Aorta (tissue), 5 donors: ENCODE measurements at regions not wholly inside any gene's neighbourhood (a gene's known extent, or its start where the extent isn't known, plus 50 kb on each side); places are given as distances from the start of the nearest gene placed in this dataset.

Experiments used
- ATAC-seq: fragments of 200-7000 bp; cut with Tn5 transposase; one replicate; pipeline ENCODE4 v1.9.1; 2022; ENCODE audit warnings: moderate library complexity; ENCODE audit not compliant: low FRiP score
- DNase-seq, 2 donors: peaks; one replicate each; pipeline ENCODE4 v3.0.0-alpha.2; 2020
- H3K27ac ChIP-seq, 2 donors: one replicate each; pipeline ENCODE4 v1.5.1; 2013; ENCODE audit warnings: low read length in 2 of 2, mild to moderate bottlenecking in 2 of 2, moderate library complexity in 2 of 2, control low read depth in 1 of 2, inconsistent platforms in 1 of 2, low read depth in 1 of 2
- H3K27me3 ChIP-seq, 2 donors: one replicate each; pipeline ENCODE4 v1.6.1; 2013; ENCODE audit warnings: control low read depth in 1 of 2, low read length in 1 of 2, mild to moderate bottlenecking in 1 of 2, moderate library complexity in 1 of 2; ENCODE audit not compliant: insufficient read depth in 2 of 2, control insufficient read depth in 1 of 2
- H3K36me3 ChIP-seq, 2 donors: one replicate each; pipeline ENCODE4 v1.6.1; 2013; ENCODE audit warnings: control low read depth in 1 of 2, low read length in 1 of 2, mild to moderate bottlenecking in 1 of 2; ENCODE audit not compliant: insufficient read depth in 2 of 2, control insufficient read depth in 1 of 2
- H3K4me1 ChIP-seq, 2 donors: one replicate each; pipeline ENCODE4 v1.6.1; 2013; ENCODE audit warnings: low read length in 2 of 2, control low read depth in 1 of 2, mild to moderate bottlenecking in 1 of 2, moderate library complexity in 1 of 2; ENCODE audit not compliant: insufficient read depth in 2 of 2, control insufficient read depth in 1 of 2
- H3K4me3 ChIP-seq, 2 donors: one replicate each; pipeline ENCODE4 v1.5.1; 2013; ENCODE audit warnings: low read length in 2 of 2, control low read depth in 1 of 2, mild to moderate bottlenecking in 1 of 2
- H3K9me3 ChIP-seq: one replicate; pipeline ENCODE4 v1.6.1; 2013; ENCODE audit warnings: mild to moderate bottlenecking, low read length; ENCODE audit not compliant: control insufficient read depth
- WGBS, 2 donors: extraction: QIAGEN DNeasy Blood & Tissue Kit; methylation state at CpG; one replicate each; pipeline ENCODE4 v1.1.7; 2013; 5-methylcytosine and 5-hydroxymethylcytosine counted together
- intact Hi-C, 2 donors: fragments of 100-400 bp; cut with DNase I; formaldehyde crosslinking; loops; one replicate each; pipeline versions ENCODE4 v1.14.2 to v1.15.0; 2022
- donor health status: healthy with polysubstance abuse.
- donor health status: Bipolar disorder and iron deficiency.
- donor health status: DM: no; HTN: no; CAD: no.
- donor health status: DM: no; HTN: no; CAD: no.
- donor health status: DM: yes; HTN: yes; CAD: no.

GRCh38 chr10:9294865-9295264, 1240.4 kb downstream of the GATA3 start:
- no peak for ATAC-seq
- Histone ChIP-seq H3K4me3 (no peak overlapping the region), H3K27me3 (no peaks in the 10 kb centered on the region), H3K27ac (no peak overlapping the region), H3K4me1 (no peaks in the 10 kb centered on the region), H3K36me3 (no peaks in the 10 kb centered on the region), H3K9me3 (no peaks in the 10 kb centered on the region)
- WGBS, 2 donors: 75 to 78% methylated on average over 1 of the region's 1 CpG
- DNase-seq: no peak
- intact Hi-C loops: no loop called here

DNA sequence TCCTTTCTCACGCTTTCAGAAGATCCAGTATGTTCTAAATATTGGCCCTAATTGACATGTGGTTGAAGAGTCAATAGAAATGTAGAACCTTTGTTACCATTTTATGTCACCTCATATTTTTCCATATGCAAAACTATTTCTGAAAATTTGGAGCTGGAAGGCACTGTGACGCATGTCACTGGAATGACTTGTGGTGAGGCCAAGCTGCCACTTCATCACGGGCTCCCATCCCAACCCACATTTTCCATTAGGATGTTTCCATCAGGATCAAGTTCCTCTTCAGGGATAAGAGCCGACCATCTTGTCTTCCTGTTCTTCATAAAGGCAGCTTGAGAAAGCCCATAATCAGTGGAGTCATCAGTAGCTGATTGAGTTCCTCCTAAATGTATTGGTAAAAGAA, 1241.7 kb downstream of the GATA3 start:
- no peaks in the 10 kb centered on the region for H3K36me3 ChIP-seq
- H3K4me1 ChIP-seq: no peaks in the 10 kb centered on the region
- ATAC-seq: no peak
- no peaks in the 10 kb centered on the region for H3K9me3 ChIP-seq
- WGBS, 2 donors: 68 to 76% methylated on average over 4 of the region's 4 CpGs
- no peak overlapping the region for H3K27ac ChIP-seq
- no peaks in the 10 kb centered on the region for H3K27me3 ChIP-seq
- DNase-seq: no peak
- intact Hi-C loops: no loop called here
- no peak overlapping the region for H3K4me3 ChIP-seq

- ATAC-seq: no peak
- no peak for DNase-seq
- Histone ChIP-seq H3K4me3 (no peak overlapping the region), H3K36me3 (no peaks in the 10 kb centered on the region), H3K4me1 (no peaks in the 10 kb centered on the region), H3K27ac (no peak overlapping the region), H3K27me3 (no peaks in the 10 kb centered on the region), H3K9me3 (no peaks in the 10 kb centered on the region)
- intact Hi-C loops: no loop called here
- WGBS, 2 donors: 68 to 71% methylated on average over 3 of the region's 3 CpGs
Observed at GRCh38 chr10:9297580-9297979, 1243.1 kb downstream of the GATA3 start.

DNA sequence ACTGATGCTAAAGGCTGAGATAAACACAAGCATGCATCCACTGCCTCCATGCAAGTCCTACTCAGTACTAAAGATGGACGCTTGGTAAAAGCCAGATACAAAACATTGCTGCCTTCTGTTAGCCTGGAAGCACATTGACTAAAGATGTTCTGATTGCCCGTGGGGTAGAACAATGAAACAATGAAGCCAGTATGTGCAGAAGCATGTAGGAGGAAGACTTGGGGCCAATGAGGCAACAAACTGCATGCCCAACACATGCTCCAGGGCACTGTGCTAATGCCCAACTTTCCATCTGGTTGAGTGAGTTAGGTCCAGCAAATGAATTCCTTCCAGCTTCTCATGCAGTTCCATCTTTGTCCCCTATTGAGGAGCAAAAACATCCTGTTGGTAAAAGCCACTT, 1245.5 kb downstream of the GATA3 start:
- Histone ChIP-seq H3K36me3 (no peaks in the 10 kb centered on the region), H3K9me3 (no peaks in the 10 kb centered on the region), H3K4me3 (no peak overlapping the region), H3K27me3 (no peaks in the 10 kb centered on the region), H3K27ac (no peak overlapping the region), H3K4me1 (no peaks in the 10 kb centered on the region)
- DNase-seq (no peak), ATAC-seq (no peak)
- intact Hi-C loops: loop anchor here in 1 of 2 donors (5.0 kb wide), 1 partner anchor 1428 kb away; no protein-coding TSS in a partner anchor
- 76 to 82% methylated on average over 2 of the region's 2 CpGs for WGBS, 2 donors

- ATAC-seq: no peak
- intact Hi-C loops: loop anchor here in 1 of 2 donors (5.0 kb wide), 1 partner anchor 1429 kb away; no protein-coding TSS in a partner anchor
- Histone ChIP-seq H3K27ac (no peak overlapping the region), H3K9me3 (no peaks in the 10 kb centered on the region), H3K4me3 (no peak overlapping the region), H3K27me3 (no peaks in the 10 kb centered on the region), H3K4me1 (no peaks in the 10 kb centered on the region), H3K36me3 (no peaks in the 10 kb centered on the region)
- no peak for DNase-seq
- 30 to 32% methylated on average over 2 of the region's 2 CpGs for WGBS, 2 donors
Observed at GRCh38 chr10:9301148-9301547, 1246.7 kb downstream of the GATA3 start.

DNA sequence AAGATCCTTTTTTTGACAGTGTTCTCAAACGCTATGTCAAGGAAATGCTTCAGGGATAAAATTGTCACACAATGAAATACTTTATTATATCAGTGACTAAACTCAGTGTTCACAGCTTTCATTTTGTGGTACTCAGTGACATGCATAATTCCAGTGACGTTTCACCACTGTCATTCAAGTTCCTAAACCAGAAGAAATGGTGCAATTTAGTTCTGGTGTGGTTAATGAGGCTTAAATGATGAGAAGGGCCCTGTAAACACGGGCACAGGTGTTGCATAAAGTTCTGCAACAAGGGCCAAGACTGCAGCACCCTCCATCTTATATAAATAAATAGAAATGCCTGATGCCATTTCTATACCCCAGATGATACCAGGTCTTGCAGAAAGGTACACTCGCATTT, 1247.1 kb downstream of the GATA3 start:
- ATAC-seq (no peak), DNase-seq (no peak)
- intact Hi-C loops: loop anchor here in 1 of 2 donors (5.0 kb wide), 1 partner anchor 1429 kb away; no protein-coding TSS in a partner anchor
- H3K27me3 ChIP-seq: no peaks in the 10 kb centered on the region
- WGBS, 2 donors: 59 to 60% methylated on average over 4 of the region's 4 CpGs
- H3K27ac ChIP-seq: no peak overlapping the region
- H3K4me3 ChIP-seq: no peak overlapping the region
- no peaks in the 10 kb centered on the region for H3K36me3 ChIP-seq
- H3K4me1 ChIP-seq: no peaks in the 10 kb centered on the region
- no peaks in the 10 kb centered on the region for H3K9me3 ChIP-seq

DNA sequence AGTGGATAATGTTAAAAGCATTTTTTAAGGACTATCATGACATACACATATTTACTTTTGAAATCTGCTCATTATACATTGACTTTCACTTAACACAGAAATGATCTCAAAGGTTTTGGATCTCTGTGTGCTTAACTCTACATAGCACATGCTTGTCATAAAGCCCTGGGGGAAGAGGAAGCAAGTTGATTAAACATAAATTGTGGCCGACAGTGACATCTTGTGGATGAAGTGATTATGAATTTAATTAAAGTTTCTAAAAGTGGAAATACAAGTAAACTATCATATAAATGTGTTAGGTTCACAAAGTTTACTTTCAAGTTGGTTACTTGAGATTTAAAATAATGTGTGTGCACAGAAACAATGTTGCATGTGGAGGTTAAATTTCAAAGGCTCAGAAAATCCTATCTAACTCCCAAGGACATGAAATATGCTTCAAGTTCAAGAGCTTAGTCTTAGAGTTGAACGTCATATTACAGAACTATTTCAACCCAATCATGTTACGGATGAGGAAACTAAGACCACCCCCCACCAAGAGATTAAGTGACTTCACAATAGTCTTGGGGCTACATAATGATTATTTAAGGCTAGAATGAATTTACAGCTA, 1247.8 kb downstream of the GATA3 start:
- no peak overlapping the region for H3K4me3 ChIP-seq
- DNase-seq: no peak
- no peaks in the 10 kb centered on the region for H3K9me3 ChIP-seq
- H3K36me3 ChIP-seq: no peaks in the 10 kb centered on the region
- no peak overlapping the region for H3K27ac ChIP-seq
- no peak for ATAC-seq
- H3K4me1 ChIP-seq: no peaks in the 10 kb centered on the region
- intact Hi-C loops: loop anchor here in 1 of 2 donors (5.0 kb wide), 1 partner anchor 1430 kb away; no protein-coding TSS in a partner anchor
- H3K27me3 ChIP-seq: no peaks in the 10 kb centered on the region
- 32 to 35% methylated on average over 3 of the region's 3 CpGs for WGBS, 2 donors

- no peak for ATAC-seq
- Histone ChIP-seq H3K4me1 (no peaks in the 10 kb centered on the region), H3K27ac (no peak overlapping the region), H3K36me3 (no peaks in the 10 kb centered on the region), H3K9me3 (no peaks in the 10 kb centered on the region), H3K27me3 (no peaks in the 10 kb centered on the region), H3K4me3 (no peak overlapping the region)
- no peak for DNase-seq
- 66 to 73% methylated on average over 6 of the region's 6 CpGs for WGBS, 2 donors
- intact Hi-C loops: no loop called here
Observed at GRCh38 chr10:9305018-9305655, 1250.6 kb downstream of the GATA3 start.
